ENCODE measurements at regions not wholly inside any gene's neighbourhood (a gene's known extent, or its start where the extent isn't known, plus 50 kb on each side); places are given as distances from the start of the nearest gene placed in this dataset.

- TF ChIP-seq CTCF (IDR thresholded peaks at IDR 0.05) (no peak), EP300 (IDR thresholded peaks at IDR 0.05; ENCODE audit: low read depth) (no peak), POLR2A (IDR thresholded peaks at IDR 0.05) (no peak), POLR2AphosphoS5 (IDR thresholded peaks at IDR 0.05) (no peak)
Measured at GRCh38 chr13:89610881-89611280, 1736.6 kb upstream of the MIR17HG start.
